Endometrium (tissue), 2 donors: ENCODE measurements at regions not wholly inside any gene's neighbourhood (a gene's known extent, or its start where the extent isn't known, plus 50 kb on each side); places are given as distances from the start of the nearest gene placed in this dataset.

Source experiments
- FAIRE-seq: peaks from 2 replicates; lab custom pipeline; 2012; peaks lifted over from hg19 to GRCh38; lab: Jason Lieb, UNC
- donor health status: control.
- donor health status: control.

GRCh38 chr18:46385124-46385523 is 271.9 kb downstream of the LOXHD1 start:
- no peak for FAIRE-seq

GRCh38 chr18:46386788-46387187 is 270.2 kb downstream of the LOXHD1 start:
- no peak for FAIRE-seq

- FAIRE-seq: no peak
Observed at GRCh38 chr18:46387441-46388131, 269.4 kb downstream of the LOXHD1 start.

- FAIRE-seq: no peak
Observed at GRCh38 chr18:46388286-46388685, 268.7 kb downstream of the LOXHD1 start.

GRCh38 chr18:46392576-46392975 is 264.4 kb downstream of the LOXHD1 start:
- FAIRE-seq: no peak

- no peak for FAIRE-seq
Observed at GRCh38 chr18:46393230-46393629, 263.8 kb downstream of the LOXHD1 start.

GRCh38 chr18:46393961-46394360 is 263.1 kb downstream of the LOXHD1 start:
- FAIRE-seq: no peak

GRCh38 chr18:46395795-46396194 is 261.2 kb downstream of the LOXHD1 start:
- no peak for FAIRE-seq

GRCh38 chr18:46397174-46397573 is 259.8 kb downstream of the LOXHD1 start:
- FAIRE-seq: no peak

- no peak for FAIRE-seq
Observed at GRCh38 chr18:46398005-46398404, 259.0 kb downstream of the LOXHD1 start.

- FAIRE-seq: no peak
Observed at GRCh38 chr18:46398625-46399024, 258.4 kb downstream of the LOXHD1 start.

GRCh38 chr18:46399303-46399702 is 257.7 kb downstream of the LOXHD1 start:
- no peak for FAIRE-seq

- no peak for FAIRE-seq
Observed at GRCh38 chr18:46400449-46400848, 256.6 kb downstream of the LOXHD1 start.

GRCh38 chr18:46401486-46402070 is 255.4 kb downstream of the LOXHD1 start:
- peak; percentile 48 for FAIRE-seq

- FAIRE-seq: peak; percentile 45
Observed at GRCh38 chr18:46402396-46402795, 254.6 kb downstream of the LOXHD1 start.

- no peak for FAIRE-seq
Observed at GRCh38 chr18:46402945-46403344, 254.1 kb downstream of the LOXHD1 start.

GRCh38 chr18:46405832-46406538 is 251.0 kb downstream of the LOXHD1 start:
- no peak for FAIRE-seq

GRCh38 chr18:46406539-46406932 is 250.5 kb downstream of the LOXHD1 start:
- no peak for FAIRE-seq

- FAIRE-seq: peak; percentile 65
Observed at GRCh38 chr18:46407486-46408166, 249.4 kb downstream of the LOXHD1 start.

GRCh38 chr18:46408334-46408987 is 248.6 kb downstream of the LOXHD1 start:
- FAIRE-seq: no peak

GRCh38 chr18:46411191-46411828 is 245.7 kb downstream of the LOXHD1 start:
- FAIRE-seq: no peak
